HCT116 (cell line): ENCODE measurements at regions not wholly inside any gene's neighbourhood (a gene's known extent, or its start where the extent isn't known, plus 50 kb on each side); places are given as distances from the start of the nearest gene placed in this dataset.
A peak's percentile ranks its signal among the peaks of the same experiment; 100 is the strongest.

Experiments
- ATAC-seq: fragments of 200-7000 bp; cut with Tn5 transposase; 2 replicates; pipeline ENCODE4 v1.9.1; 2020; ENCODE audit warnings: mild to moderate bottlenecking, moderate library complexity
- BruUV-seq: library from RNA; stranded (reverse); fragments of 400-500 nt; replicated peaks from 2 replicates; lab custom pipeline; 2021; lab: Mats Ljungman, UMichigan
- CTCF ChIA-PET: fragments of 300-600 bp; sonication (Branson Sonifier 250); formaldehyde crosslinking; loops from one replicate; lab custom pipeline; 2021; ENCODE audit warnings: antibody characterized with exemption; lab: Charles Lee
- POLR2A ChIA-PET: fragments of 300-600, 350-600 bp; sonication (Branson Sonifier 250); formaldehyde crosslinking; loops from one replicate; lab custom pipeline; 2021; ENCODE audit warnings: antibody characterized with exemption; lab: Charles Lee
- RAD21 ChIA-PET, 2 experiments: fragments of 300-600 bp; sonication (Branson Sonifier 250); formaldehyde crosslinking; loops; one replicate each; lab custom pipeline; 2023; ENCODE audit warnings: low total read pairs in 2 of 2; ENCODE audit not compliant: uncharacterized antibody in 2 of 2, unreplicated experiment in 2 of 2, low non-redundant PET in 1 of 2; lab: Charles Lee
- DNase-seq: peaks from one replicate; pipeline ENCODE4 v3.0.0-alpha.2; 2010; ENCODE audit warnings: low read depth, low spot score
- H2AFZ ChIP-seq: fragments of 200-600 bp; shearing (Covaris generic), sonication (generic); 2 replicates; pipeline ENCODE4 v1.6.1; 2017; ENCODE audit warnings: low read depth, mixed run types, mixed read lengths, antibody characterized with exemption, low read length; ENCODE audit not compliant: poor library complexity, severe bottlenecking
- H3K27ac ChIP-seq: 2 replicates; pipeline ENCODE4 v1.5.1; 2012; ENCODE audit warnings: low read depth, low read length
- H3K27me3 ChIP-seq: fragments of 200-600 bp; sonication (generic); 2 replicates; pipeline ENCODE4 v1.6.1; 2016; ENCODE audit warnings: mixed run types, low read length, mixed read lengths; ENCODE audit not compliant: insufficient read depth
- H3K36me3 ChIP-seq, 2 experiments: fragments of 200-500 bp in 1 of 2; fragments of 200-600 bp in 1 of 2; sonication (Bioruptor generic) in 1 of 2; sonication (generic) in 1 of 2; 2 replicates each; pipeline versions ENCODE4 v1.5.1 to v1.6.1; 2014 to 2016; ENCODE audit warnings: low read length in 2 of 2, inconsistent platforms in 1 of 2, mixed read lengths in 1 of 2, mixed run types in 1 of 2; ENCODE audit not compliant: insufficient read depth in 2 of 2, control insufficient read depth in 1 of 2
- H3K4me1 ChIP-seq, 2 experiments: fragments of 200-600 bp in 1 of 2; sonication (generic) in 1 of 2; 2 replicates each; pipeline versions ENCODE4 v1.5.1 to v1.6.1; 2012 to 2017; ENCODE audit warnings: low read length in 2 of 2, inconsistent platforms in 1 of 2, mild to moderate bottlenecking in 1 of 2, mixed read lengths in 1 of 2, mixed run types in 1 of 2, moderate library complexity in 1 of 2; ENCODE audit not compliant: insufficient read depth in 2 of 2, control insufficient read depth in 1 of 2
- H3K4me2 ChIP-seq: fragments of 200-600 bp; sonication (generic); 2 replicates; pipeline ENCODE4 v1.6.1; 2017; ENCODE audit warnings: mixed run types, low read length, mixed read lengths
- H3K4me3 ChIP-seq, 2 experiments: fragments of 200-600 bp in 1 of 2; sonication (generic) in 1 of 2; replicated peaks in 1 of 2; 2 replicates each; pipeline ENCODE4 v1.5.1; 2011 to 2016; ENCODE audit warnings: low read length in 2 of 2, control low read depth in 1 of 2, low read depth in 1 of 2, mild to moderate bottlenecking in 1 of 2, mixed read lengths in 1 of 2, mixed run types in 1 of 2
- H3K79me2 ChIP-seq: fragments of 200-600 bp; sonication (generic); 2 replicates; pipeline ENCODE4 v1.6.1; 2017; ENCODE audit warnings: mild to moderate bottlenecking, mixed run types, low read length, moderate library complexity, mixed read lengths; ENCODE audit not compliant: insufficient read depth
- H3K9ac ChIP-seq: fragments of 200-600 bp; sonication (generic); 2 replicates; pipeline ENCODE4 v1.6.1; 2016; ENCODE audit warnings: low read length, mixed read lengths
- H3K9me2 ChIP-seq: fragments of 200-600 bp; sonication (generic), shearing (Covaris generic); 2 replicates; pipeline ENCODE4 v1.6.1; 2017; ENCODE audit warnings: mixed run types, mild to moderate bottlenecking, moderate library complexity; ENCODE audit not compliant: insufficient read depth
- H3K9me3 ChIP-seq, 2 experiments: fragments of 200-500 bp in 1 of 2; fragments of 200-600 bp in 1 of 2; sonication (Bioruptor generic) in 1 of 2; sonication (generic) in 1 of 2; 2 replicates each; pipeline ENCODE4 v1.6.1; 2014 to 2017; ENCODE audit warnings: low read length in 2 of 2, mixed read lengths in 2 of 2, inconsistent platforms in 1 of 2, low read depth in 1 of 2, mild to moderate bottlenecking in 1 of 2, mixed run types in 1 of 2, moderate library complexity in 1 of 2; ENCODE audit not compliant: control insufficient read depth in 1 of 2, insufficient read depth in 1 of 2
- H4K20me1 ChIP-seq: fragments of 200-600 bp; sonication (generic), shearing (Covaris generic); 2 replicates; pipeline ENCODE4 v1.6.1; 2017; ENCODE audit warnings: mixed run types, mild to moderate bottlenecking, moderate library complexity; ENCODE audit not compliant: insufficient read depth
- CEBPB ChIP-seq: IDR thresholded peaks from 2 replicates; pipeline ENCODE4 v1.6.1; 2012; ENCODE audit warnings: low read depth
- EGR1 ChIP-seq: IDR thresholded peaks from 2 replicates; pipeline ENCODE4 v1.6.1; 2012; ENCODE audit warnings: low read depth
- EZH2phosphoT487 ChIP-seq: fragments of 200-600 bp; IDR thresholded peaks from 2 replicates; pipeline ENCODE4 v1.6.1; 2018; ENCODE audit warnings: antibody characterized with exemption, borderline replicate concordance
- FOSL1 ChIP-seq: IDR thresholded peaks from 2 replicates; pipeline ENCODE4 v1.6.1; 2012; ENCODE audit warnings: low read depth
- POLR2A ChIP-seq: IDR thresholded peaks from 2 replicates; pipeline ENCODE4 v1.7.0; 2011; ENCODE audit warnings: borderline replicate concordance; ENCODE audit not compliant: insufficient read depth, insufficient read length; ENCODE audit errors: extremely low read depth
- RAD21 ChIP-seq: IDR thresholded peaks from 2 replicates; pipeline ENCODE4 v1.6.1; 2012; ENCODE audit warnings: low read depth, mild to moderate bottlenecking
- REST ChIP-seq: IDR thresholded peaks from 2 replicates; pipeline ENCODE4 v1.6.1; 2012; ENCODE audit warnings: low read depth
- SIN3A ChIP-seq: IDR thresholded peaks from 2 replicates; pipeline ENCODE4 v1.6.1; 2012; ENCODE audit warnings: low read depth
- SRF ChIP-seq: IDR thresholded peaks from 2 replicates; pipeline ENCODE4 v1.6.1; 2012; ENCODE audit warnings: low read depth
- YY1 ChIP-seq: IDR thresholded peaks from 2 replicates; pipeline ENCODE4 v1.6.1; 2011; ENCODE audit warnings: low read length, low read depth, moderate library complexity, mild to moderate bottlenecking; ENCODE audit not compliant: insufficient replicate concordance; ENCODE audit errors: extremely low read depth
- ZFX ChIP-seq: fragments of 450-650 bp; IDR thresholded peaks from 2 replicates; pipeline ENCODE4 v1.6.1; 2017
- ZNF274 ChIP-seq: fragments of 200-500 bp; sonication (Bioruptor generic); IDR thresholded peaks from 2 replicates; pipeline ENCODE4 v1.6.1; 2014; ENCODE audit warnings: mild to moderate bottlenecking, low read depth, low read length, inconsistent platforms
- intact Hi-C: fragments of 100-400 bp; cut with micrococcal nuclease; formaldehyde crosslinking; loops from 2 replicates; pipeline ENCODE4 v1.10.0; 2022
- TF ChIP-seq, protein P1 (sequence below), 3 experiments: fragments of 200-600 bp in 1 of 3; sonication (generic) in 1 of 3; IDR thresholded peaks in 2 of 3; conservative IDR thresholded peaks in 1 of 3; 2 replicates each; pipeline ENCODE4 v1.5.1; 2012 to 2017; ENCODE audit warnings: low read depth in 2 of 3, low read length in 2 of 3, antibody characterized with exemption in 1 of 3, borderline replicate concordance in 1 of 3, control low read depth in 1 of 3, mild to moderate bottlenecking in 1 of 3, mixed read lengths in 1 of 3, mixed run types in 1 of 3, moderate library complexity in 1 of 3; ENCODE audit not compliant: insufficient read depth in 1 of 3
- TF ChIP-seq, protein P2 (sequence below): IDR thresholded peaks from 2 replicates; pipeline ENCODE4 v1.6.1; 2012

- RAD21 ChIA-PET, result no interaction called here
- H3K4me3 ChIP-seq, result no peak overlapping the region
Observed at GRCh38 chr2:238974501-238975166, 126.7 kb downstream of the TWIST2 start.

More at GRCh38 chr2:238974501-238975166, 126.7 kb downstream of the TWIST2 start:
- no peak overlapping the region for H3K4me2 ChIP-seq
- no peak overlapping the region for H3K27ac ChIP-seq
- intact Hi-C loops, result no loop called here
- H3K9me3 ChIP-seq, result no peaks in the 10 kb centered on the region
- no peaks in the 10 kb centered on the region for H3K79me2 ChIP-seq
- TF ChIP-seq POLR2A, result no peak
- no peak for TF ChIP-seq SIN3A
- TF ChIP-seq ZFX, result no peak
- no peak for TF ChIP-seq ZNF274
- TF ChIP-seq, protein P1, sequence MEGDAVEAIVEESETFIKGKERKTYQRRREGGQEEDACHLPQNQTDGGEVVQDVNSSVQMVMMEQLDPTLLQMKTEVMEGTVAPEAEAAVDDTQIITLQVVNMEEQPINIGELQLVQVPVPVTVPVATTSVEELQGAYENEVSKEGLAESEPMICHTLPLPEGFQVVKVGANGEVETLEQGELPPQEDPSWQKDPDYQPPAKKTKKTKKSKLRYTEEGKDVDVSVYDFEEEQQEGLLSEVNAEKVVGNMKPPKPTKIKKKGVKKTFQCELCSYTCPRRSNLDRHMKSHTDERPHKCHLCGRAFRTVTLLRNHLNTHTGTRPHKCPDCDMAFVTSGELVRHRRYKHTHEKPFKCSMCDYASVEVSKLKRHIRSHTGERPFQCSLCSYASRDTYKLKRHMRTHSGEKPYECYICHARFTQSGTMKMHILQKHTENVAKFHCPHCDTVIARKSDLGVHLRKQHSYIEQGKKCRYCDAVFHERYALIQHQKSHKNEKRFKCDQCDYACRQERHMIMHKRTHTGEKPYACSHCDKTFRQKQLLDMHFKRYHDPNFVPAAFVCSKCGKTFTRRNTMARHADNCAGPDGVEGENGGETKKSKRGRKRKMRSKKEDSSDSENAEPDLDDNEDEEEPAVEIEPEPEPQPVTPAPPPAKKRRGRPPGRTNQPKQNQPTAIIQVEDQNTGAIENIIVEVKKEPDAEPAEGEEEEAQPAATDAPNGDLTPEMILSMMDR (IDR thresholded peaks at IDR 0.05 in 2 of 3, conservative IDR thresholded peaks at IDR 0.05 in 1 of 3; ENCODE audit: borderline replicate concordance in 1 of 3, insufficient read depth in 1 of 3, low read depth in 2 of 3, low read length in 2 of 3), result peak in 1 of 3 experiments; percentile 39; a peak in 3 of 6 replicates
- TF ChIP-seq, protein P2, sequence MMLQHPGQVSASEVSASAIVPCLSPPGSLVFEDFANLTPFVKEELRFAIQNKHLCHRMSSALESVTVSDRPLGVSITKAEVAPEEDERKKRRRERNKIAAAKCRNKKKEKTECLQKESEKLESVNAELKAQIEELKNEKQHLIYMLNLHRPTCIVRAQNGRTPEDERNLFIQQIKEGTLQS, result no peak
- no peak for TF ChIP-seq EZH2phosphoT487
- TF ChIP-seq EGR1, result no peak
- no peak for TF ChIP-seq CEBPB
- peak; percentile 31; the same call in 1 of the 2 replicates for TF ChIP-seq RAD21
- TF ChIP-seq SRF, result no peak
- TF ChIP-seq YY1, result no peak
- TF ChIP-seq FOSL1, result no peak
- no peak for TF ChIP-seq REST
- H3K9ac ChIP-seq, result no peak overlapping the region
- POLR2A ChIA-PET, result interaction anchor here (0.8 kb wide), 1 partner anchor 19 kb away, joined by 3 read pairs; no protein-coding TSS in a partner anchor
- H4K20me1 ChIP-seq, result no peaks in the 10 kb centered on the region
- ATAC-seq (peak; percentile 44), DNase-seq (peak; percentile 22)
- CTCF ChIA-PET, result interaction anchor here (1.0 kb wide), 1 partner anchor 9 kb away, joined by 4 read pairs; no protein-coding TSS in a partner anchor
- no peaks in the 10 kb centered on the region for H3K27me3 ChIP-seq
- H3K9me2 ChIP-seq, result no peaks in the 10 kb centered on the region
- H2AFZ ChIP-seq, result peak overlapping the region; percentile 32
- no TSS peak for BruUV-seq
- H3K36me3 ChIP-seq, result no peaks in the 10 kb centered on the region
- peaks cover 0 to 15% of the 10 kb centered on the region in 2 experiments; a peak in 2 of 4 replicates for H3K4me1 ChIP-seq
